PFSK-1 (cell line): ENCODE measurements at regions not wholly inside any gene's neighbourhood (a gene's known extent, or its start where the extent isn't known, plus 50 kb on each side); places are given as distances from the start of the nearest gene placed in this dataset.

Experiments used
- FOXP2 ChIP-seq: optimal IDR thresholded peaks from 2 replicates; pipeline ENCODE3; 2011; ENCODE audit warnings: borderline replicate concordance, control low read depth, inconsistent platforms; ENCODE audit not compliant: insufficient read depth; ENCODE audit errors: extremely low read length, extremely low read depth
- POLR2AphosphoS5 ChIP-seq: IDR thresholded peaks from 2 replicates; pipeline ENCODE4 v1.6.1; 2012; ENCODE audit warnings: low read depth, mild to moderate bottlenecking, control low read depth, low read length, moderate library complexity
- REST ChIP-seq, 2 experiments: IDR thresholded peaks; 2 replicates each; pipeline versions ENCODE4 v1.6.1 to v1.8.0; 2011 to 2012; ENCODE audit warnings: low read depth in 2 of 2, low read length in 2 of 2, control low read depth in 1 of 2, inconsistent platforms in 1 of 2, mild to moderate bottlenecking in 1 of 2, moderate library complexity in 1 of 2; ENCODE audit not compliant: insufficient read depth in 1 of 2
- SIN3A ChIP-seq: IDR thresholded peaks from 2 replicates; pipeline ENCODE4 v1.6.1; 2012; ENCODE audit warnings: mild to moderate bottlenecking, low read length, moderate library complexity, borderline replicate concordance; ENCODE audit not compliant: insufficient read depth
- TAF1 ChIP-seq: IDR thresholded peaks from 2 replicates; pipeline ENCODE4 v1.6.1; 2012; ENCODE audit warnings: low read length, control low read depth, borderline replicate concordance; ENCODE audit not compliant: insufficient read depth

- no peak for TF ChIP-seq TAF1
- TF ChIP-seq SIN3A = no peak
- no peak for TF ChIP-seq POLR2AphosphoS5
- TF ChIP-seq FOXP2 = no peak
- TF ChIP-seq REST (IDR thresholded peaks at IDR 0.05; ENCODE audit: insufficient read depth in 1 of 2, low read depth in 2 of 2, low read length in 2 of 2) = no peak
Observed at GRCh38 chr21:16569679-16570078, 839.9 kb downstream of the USP25 start.

- no peak for TF ChIP-seq TAF1
- TF ChIP-seq SIN3A = no peak
- TF ChIP-seq FOXP2 = no peak
- TF ChIP-seq POLR2AphosphoS5 = no peak
- no peak for TF ChIP-seq REST (IDR thresholded peaks at IDR 0.05; ENCODE audit: insufficient read depth in 1 of 2, low read depth in 2 of 2, low read length in 2 of 2)
Observed at GRCh38 chr21:16570171-16570570, 840.4 kb downstream of the USP25 start.

GRCh38 chr21:16570856-16571255 lies 841.1 kb downstream of the USP25 start:
- TF ChIP-seq POLR2AphosphoS5 = no peak
- no peak for TF ChIP-seq SIN3A
- TF ChIP-seq FOXP2 = no peak
- no peak for TF ChIP-seq TAF1
- TF ChIP-seq REST (IDR thresholded peaks at IDR 0.05; ENCODE audit: insufficient read depth in 1 of 2, low read depth in 2 of 2, low read length in 2 of 2) = no peak

- no peak for TF ChIP-seq TAF1
- no peak for TF ChIP-seq FOXP2
- no peak for TF ChIP-seq POLR2AphosphoS5
- TF ChIP-seq REST (IDR thresholded peaks at IDR 0.05; ENCODE audit: insufficient read depth in 1 of 2, low read depth in 2 of 2, low read length in 2 of 2) = no peak
- no peak for TF ChIP-seq SIN3A
Observed at GRCh38 chr21:16571594-16571993, 841.8 kb downstream of the USP25 start.

GRCh38 chr21:16572032-16572431 lies 842.2 kb downstream of the USP25 start:
- no peak for TF ChIP-seq REST (IDR thresholded peaks at IDR 0.05; ENCODE audit: insufficient read depth in 1 of 2, low read depth in 2 of 2, low read length in 2 of 2)
